ENCODE measurements at regions not wholly inside any gene's neighbourhood (a gene's known extent, or its start where the extent isn't known, plus 50 kb on each side); places are given as distances from the start of the nearest gene placed in this dataset.

- CTCF ChIA-PET, result interaction anchor here (0.6 to 1.8 kb wide), 2 partner anchors 10 to 39 kb away, joined by 3 to 5 read pairs; no protein-coding TSS in a partner anchor
- H3K27me3 Mint-ChIP-seq (ENCODE audit: unreplicated experiment), result no peaks in the 10 kb centered on the region
- no peak for TF ChIP-seq CTCF (IDR thresholded peaks at IDR 0.05; ENCODE audit: unreplicated experiment)
- H3K27ac Mint-ChIP-seq (ENCODE audit: unreplicated experiment), result no peak overlapping the region
- H3K36me3 Mint-ChIP-seq (ENCODE audit: insufficient read depth, unreplicated experiment), result no peaks in the 10 kb centered on the region
- peaks cover 3% of the 10 kb centered on the region for H3K9me3 Mint-ChIP-seq (ENCODE audit: low read depth, unreplicated experiment)
- no TSS peak for BruUV-seq (replicated peaks)
- intact Hi-C loops (cut with micrococcal nuclease; ENCODE audit: unreplicated experiment), result no loop called here
- H3K4me1 Mint-ChIP-seq (ENCODE audit: low read depth, unreplicated experiment), result peaks cover 24% of the 10 kb centered on the region
- no peak overlapping the region for H3K4me3 Mint-ChIP-seq (ENCODE audit: low read depth, unreplicated experiment)
- peak; percentile 10 for DNase-seq
Measured at GRCh38 chr1:221868593-221869303, 126.9 kb upstream of the DUSP10 start.

GRCh38 chr1:221867003-221867402 is 125.1 kb upstream of the DUSP10 start:
- no peaks in the 10 kb centered on the region for H3K36me3 Mint-ChIP-seq (ENCODE audit: insufficient read depth, unreplicated experiment)
- TF ChIP-seq CTCF (IDR thresholded peaks at IDR 0.05; ENCODE audit: unreplicated experiment), result no peak
- H3K27ac Mint-ChIP-seq (ENCODE audit: unreplicated experiment), result no peak overlapping the region
- CTCF ChIA-PET, result no interaction called here
- no TSS peak for BruUV-seq (replicated peaks)
- H3K4me1 Mint-ChIP-seq (ENCODE audit: low read depth, unreplicated experiment), result peaks cover 19% of the 10 kb centered on the region
- H3K9me3 Mint-ChIP-seq (ENCODE audit: low read depth, unreplicated experiment), result peaks cover 3% of the 10 kb centered on the region
- intact Hi-C loops (cut with micrococcal nuclease; ENCODE audit: unreplicated experiment), result no loop called here
- H3K27me3 Mint-ChIP-seq (ENCODE audit: unreplicated experiment), result no peaks in the 10 kb centered on the region
- no peak for DNase-seq
- no peak overlapping the region for H3K4me3 Mint-ChIP-seq (ENCODE audit: low read depth, unreplicated experiment)

- no peaks in the 10 kb centered on the region for H3K27me3 Mint-ChIP-seq (ENCODE audit: unreplicated experiment)
- H3K9me3 Mint-ChIP-seq (ENCODE audit: low read depth, unreplicated experiment), result peaks cover 3% of the 10 kb centered on the region
- no peak for TF ChIP-seq CTCF (IDR thresholded peaks at IDR 0.05; ENCODE audit: unreplicated experiment)
- H3K4me1 Mint-ChIP-seq (ENCODE audit: low read depth, unreplicated experiment), result peaks cover 19% of the 10 kb centered on the region
- H3K36me3 Mint-ChIP-seq (ENCODE audit: insufficient read depth, unreplicated experiment), result no peaks in the 10 kb centered on the region
- BruUV-seq (replicated peaks), result no TSS peak
- H3K27ac Mint-ChIP-seq (ENCODE audit: unreplicated experiment), result no peak overlapping the region
- intact Hi-C loops (cut with micrococcal nuclease; ENCODE audit: unreplicated experiment), result no loop called here
- no peak overlapping the region for H3K4me3 Mint-ChIP-seq (ENCODE audit: low read depth, unreplicated experiment)
- CTCF ChIA-PET, result interaction anchor here (1.1 kb wide), 1 partner anchor 11 kb away, joined by 3 read pairs; no protein-coding TSS in a partner anchor
- DNase-seq, result no peak
Measured at GRCh38 chr1:221865808-221866207, 123.9 kb upstream of the DUSP10 start.

GRCh38 chr1:221863635-221864034 is 121.7 kb upstream of the DUSP10 start:
- Mint-ChIP-seq H3K27ac (ENCODE audit: unreplicated experiment) (no peak overlapping the region), H3K27me3 (ENCODE audit: unreplicated experiment) (no peaks in the 10 kb centered on the region), H3K4me3 (ENCODE audit: low read depth, unreplicated experiment) (no peak overlapping the region), H3K9me3 (ENCODE audit: low read depth, unreplicated experiment) (peaks cover 3% of the 10 kb centered on the region), H3K36me3 (ENCODE audit: insufficient read depth, unreplicated experiment) (no peaks in the 10 kb centered on the region), H3K4me1 (ENCODE audit: low read depth, unreplicated experiment) (peaks cover 5% of the 10 kb centered on the region)
- no peak for TF ChIP-seq CTCF (IDR thresholded peaks at IDR 0.05; ENCODE audit: unreplicated experiment)
- CTCF ChIA-PET, result interaction anchor here (1.0 kb wide), 1 partner anchor 18 kb away, joined by 4 read pairs; no protein-coding TSS in a partner anchor
- no TSS peak for BruUV-seq (replicated peaks)
- no peak for DNase-seq
- intact Hi-C loops (cut with micrococcal nuclease; ENCODE audit: unreplicated experiment), result no loop called here

Data from Calu3 (cell line).